Thymus (tissue), 11 donors: ENCODE measurements at regions not wholly inside any gene's neighbourhood (a gene's known extent, or its start where the extent isn't known, plus 50 kb on each side); places are given as distances from the start of the nearest gene placed in this dataset.
A peak's percentile ranks its signal among the peaks of the same experiment; 100 is the strongest.

Experiments used
- DNase-seq, 9 donors: peaks; one replicate each; pipeline ENCODE4 v3.0.0-alpha.2; 2013; ENCODE audit warnings: low spot score in 9 of 9, low read depth in 6 of 9, missing footprints in 1 of 9
- H3K27ac ChIP-seq, 2 donors: one replicate each; pipeline ENCODE4 v1.5.1; 2013; ENCODE audit warnings: control low read depth in 1 of 2, low read depth in 1 of 2, low read length in 1 of 2, mild to moderate bottlenecking in 1 of 2, moderate library complexity in 1 of 2
- H3K27me3 ChIP-seq, 2 donors: one replicate each; pipeline ENCODE4 v1.5.1; 2013; ENCODE audit warnings: low read length in 1 of 2; ENCODE audit not compliant: control insufficient read depth in 2 of 2, insufficient read depth in 1 of 2
- H3K36me3 ChIP-seq, 2 donors: one replicate each; pipeline ENCODE4 v1.5.1; 2013; ENCODE audit warnings: low read length in 1 of 2, mild to moderate bottlenecking in 1 of 2, moderate library complexity in 1 of 2; ENCODE audit not compliant: control insufficient read depth in 2 of 2, insufficient read depth in 2 of 2
- H3K4me1 ChIP-seq, 2 donors: one replicate each; pipeline ENCODE4 v1.5.1; 2013; ENCODE audit warnings: low read length in 2 of 2; ENCODE audit not compliant: control insufficient read depth in 2 of 2, insufficient read depth in 2 of 2
- H3K4me3 ChIP-seq, 2 donors: one replicate each; pipeline ENCODE4 v1.5.1; 2013; ENCODE audit warnings: low read length in 2 of 2, control low read depth in 1 of 2, mild to moderate bottlenecking in 1 of 2
- H3K9me3 ChIP-seq, 2 donors: one replicate each; pipeline ENCODE4 v1.5.1; 2013; ENCODE audit warnings: low read length in 1 of 2, mild to moderate bottlenecking in 1 of 2; ENCODE audit not compliant: control insufficient read depth in 2 of 2, insufficient read depth in 1 of 2
- WGBS: extraction: QIAGEN DNeasy Blood & Tissue Kit; methylation state at CpG from one replicate; pipeline ENCODE4 v1.1.7; 2013; 5-methylcytosine and 5-hydroxymethylcytosine counted together
- donor health status: healthy.

- no peaks in the 10 kb centered on the region for H3K36me3 ChIP-seq
- DNase-seq: no peak
- H3K9me3 ChIP-seq: no peaks in the 10 kb centered on the region
- peaks cover 0 to 6% of the 10 kb centered on the region in 2 donors for H3K4me1 ChIP-seq
- H3K4me3 ChIP-seq: no peak overlapping the region
- no peak overlapping the region for H3K27ac ChIP-seq
- 95% methylated on average over 2 of the region's 2 CpGs for WGBS
- H3K27me3 ChIP-seq: no peaks in the 10 kb centered on the region
Measured at GRCh38 chr13:40121722-40122121, 466.3 kb downstream of the COG6 start.

GRCh38 chr13:40123962-40124632 is 468.6 kb downstream of the COG6 start:
- Histone ChIP-seq H3K27ac (no peak overlapping the region), H3K4me1 (peaks cover 0 to 17% of the 10 kb centered on the region in 2 donors), H3K27me3 (no peaks in the 10 kb centered on the region), H3K4me3 (no peak overlapping the region), H3K9me3 (no peaks in the 10 kb centered on the region), H3K36me3 (no peaks in the 10 kb centered on the region)
- DNase-seq: no peak
- 94% methylated on average over 2 of the region's 2 CpGs for WGBS

DNA sequence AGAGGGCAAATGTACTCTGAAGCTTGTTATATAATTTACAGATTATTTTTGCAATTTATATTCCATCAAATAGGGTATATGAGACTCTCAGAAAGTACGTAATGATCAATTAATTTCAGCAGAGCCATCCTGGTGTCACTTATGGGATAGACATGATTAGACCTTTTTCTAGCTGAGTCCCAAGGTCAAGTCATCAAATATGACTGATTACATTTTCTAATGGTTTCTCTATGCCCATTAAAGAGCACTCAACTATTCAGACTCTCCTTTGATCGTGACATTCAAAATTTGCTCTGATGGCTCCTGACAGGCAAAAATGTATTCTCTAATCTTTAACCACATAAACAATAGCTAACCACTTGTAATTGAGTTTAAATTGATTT is 469.2 kb downstream of the COG6 start:
- no peaks in the 10 kb centered on the region for H3K36me3 ChIP-seq
- H3K27ac ChIP-seq: no peak overlapping the region
- H3K27me3 ChIP-seq: no peaks in the 10 kb centered on the region
- WGBS: 97% methylated on average over 2 of the region's 2 CpGs
- no peaks in the 10 kb centered on the region for H3K9me3 ChIP-seq
- peaks cover 0 to 17% of the 10 kb centered on the region in 2 donors for H3K4me1 ChIP-seq
- no peak overlapping the region for H3K4me3 ChIP-seq
- DNase-seq: no peak

- H3K4me1 ChIP-seq: peaks cover 0 to 17% of the 10 kb centered on the region in 2 donors
- H3K9me3 ChIP-seq: no peaks in the 10 kb centered on the region
Measured at GRCh38 chr13:40125336-40125735, 469.9 kb downstream of the COG6 start.

GRCh38 chr13:40126306-40127085 is 471.0 kb downstream of the COG6 start:
- 95% methylated on average over 7 of the region's 7 CpGs for WGBS
- no peak overlapping the region for H3K4me3 ChIP-seq
- no peaks in the 10 kb centered on the region for H3K27me3 ChIP-seq
- peak in 1 of 9 donors; percentile 25 for DNase-seq
- no peaks in the 10 kb centered on the region for H3K36me3 ChIP-seq
- no peaks in the 10 kb centered on the region for H3K9me3 ChIP-seq
- no peak overlapping the region for H3K27ac ChIP-seq
- H3K4me1 ChIP-seq: peaks cover 0 to 17% of the 10 kb centered on the region in 2 donors

More at GRCh38 chr13:40125336-40125735, 469.9 kb downstream of the COG6 start:
- Histone ChIP-seq H3K27me3 (no peaks in the 10 kb centered on the region), H3K36me3 (no peaks in the 10 kb centered on the region), H3K4me3 (no peak overlapping the region), H3K27ac (no peak overlapping the region)
- whole genome bisulfite sequencing: 97% methylated on average over 3 of the region's 3 CpGs
- no peak for DNase-seq

DNA sequence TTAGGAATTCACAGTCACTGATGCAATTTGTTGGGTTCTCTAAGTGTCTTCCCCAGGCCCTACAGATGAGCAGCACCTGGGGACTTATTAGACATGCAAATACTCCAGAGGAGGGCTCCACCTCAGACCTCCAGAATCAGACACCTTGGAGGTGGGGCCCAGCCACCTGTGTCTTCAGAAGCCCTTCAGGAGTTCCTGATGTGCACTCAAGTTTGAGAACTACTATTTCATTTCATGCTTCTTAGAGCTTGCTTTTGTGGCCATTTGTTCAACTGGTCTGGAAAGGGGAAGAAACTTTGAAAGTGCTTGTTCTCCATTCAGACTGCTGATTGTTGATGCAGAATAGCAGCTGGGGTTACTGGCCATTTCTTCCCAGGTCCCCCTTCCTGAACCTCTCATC is 472.0 kb downstream of the COG6 start:
- DNase-seq: no peak
- Histone ChIP-seq H3K9me3 (no peaks in the 10 kb centered on the region), H3K36me3 (no peaks in the 10 kb centered on the region), H3K27me3 (no peaks in the 10 kb centered on the region), H3K27ac (no peak overlapping the region), H3K4me3 (no peak overlapping the region), H3K4me1 (peaks cover 0 to 17% of the 10 kb centered on the region in 2 donors)

GRCh38 chr13:40127925-40128324 is 472.5 kb downstream of the COG6 start:
- H3K4me1 ChIP-seq: peaks cover 0 to 17% of the 10 kb centered on the region in 2 donors

DNA sequence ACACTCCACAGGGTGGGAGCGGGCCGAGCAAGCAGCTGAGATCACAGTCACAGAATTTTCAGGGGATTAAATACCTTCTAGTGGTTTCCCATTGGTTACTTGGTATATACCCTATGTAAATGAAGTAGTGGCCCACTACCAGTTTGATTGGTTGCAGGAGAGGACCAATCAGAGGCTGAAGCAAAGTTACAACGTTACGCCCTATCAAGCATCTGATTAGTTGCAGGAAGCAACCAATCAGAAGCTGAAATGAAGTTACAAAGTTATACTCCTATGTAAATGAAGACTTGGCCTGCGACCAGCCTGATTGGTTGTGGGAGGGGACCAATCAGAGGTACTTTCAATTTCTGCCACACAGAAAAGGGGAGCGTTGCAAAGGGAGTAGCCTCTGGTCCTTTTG is 474.0 kb downstream of the COG6 start:
- Histone ChIP-seq H3K4me3 (no peak overlapping the region), H3K9me3 (no peaks in the 10 kb centered on the region), H3K36me3 (no peaks in the 10 kb centered on the region), H3K27ac (no peak overlapping the region), H3K27me3 (no peaks in the 10 kb centered on the region), H3K4me1 (peaks cover 0 to 17% of the 10 kb centered on the region in 2 donors)
- DNase-seq: no peak
- 98% methylated on average over 6 of the region's 6 CpGs for WGBS

More at GRCh38 chr13:40127925-40128324, 472.5 kb downstream of the COG6 start:
- no peak overlapping the region for H3K4me3 ChIP-seq
- WGBS: 97% methylated on average over 3 of the region's 3 CpGs
- no peak for DNase-seq
- H3K36me3 ChIP-seq: no peaks in the 10 kb centered on the region
- H3K27me3 ChIP-seq: no peaks in the 10 kb centered on the region
- H3K9me3 ChIP-seq: no peaks in the 10 kb centered on the region
- no peak overlapping the region for H3K27ac ChIP-seq

DNA sequence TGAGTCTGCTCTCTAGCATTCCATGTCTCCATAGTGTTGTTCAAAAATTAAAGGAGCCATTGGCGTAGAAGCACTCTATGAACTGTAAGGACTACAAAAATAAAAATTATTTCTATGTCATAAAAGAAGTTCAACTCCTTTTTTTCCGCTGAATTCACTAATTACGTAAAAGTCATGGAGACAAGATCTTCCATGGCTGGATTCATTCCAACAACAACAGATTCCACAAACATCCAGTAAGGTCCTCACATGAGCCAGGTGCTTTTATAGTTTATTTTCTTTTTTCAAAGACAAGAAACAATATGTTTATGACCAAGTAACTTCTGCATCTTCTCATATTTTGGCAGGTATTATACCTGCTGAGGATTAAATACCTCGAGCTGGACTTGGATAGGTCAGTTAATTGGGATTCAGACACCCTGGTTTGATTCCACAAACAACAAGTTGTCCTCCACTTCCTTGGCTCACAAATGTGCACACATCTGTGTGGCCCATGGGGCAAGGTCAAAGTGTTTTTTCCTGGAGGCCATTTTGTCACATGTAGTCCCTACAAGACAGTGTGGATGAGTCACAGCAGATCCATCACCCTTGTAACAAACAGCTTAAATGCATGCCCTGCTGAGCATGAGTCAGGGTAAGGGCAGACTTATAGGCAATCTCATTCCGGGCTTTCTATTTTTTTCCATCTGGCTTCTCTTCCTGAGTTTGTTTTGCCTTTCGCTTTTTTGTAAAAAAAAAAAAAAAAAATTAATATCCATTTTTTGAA is 475.6 kb downstream of the COG6 start:
- DNase-seq: no peak
- WGBS: 91% methylated on average over 6 of the region's 6 CpGs

More for the DNA sequence above, 475.6 kb downstream of the COG6 start:
- Histone ChIP-seq H3K4me1 (peaks cover 0 to 17% of the 10 kb centered on the region in 2 donors), H3K27ac (no peak overlapping the region), H3K36me3 (no peaks in the 10 kb centered on the region), H3K9me3 (no peaks in the 10 kb centered on the region), H3K4me3 (no peak overlapping the region), H3K27me3 (no peaks in the 10 kb centered on the region)
